ENCODE measurements at regions not wholly inside any gene's neighbourhood (a gene's known extent, or its start where the extent isn't known, plus 50 kb on each side); places are given as distances from the start of the nearest gene placed in this dataset.
"Not testable (repeated sequence)": the region's sequence is repeated elsewhere in the genome, so short reads cannot be mapped to it uniquely, and the experiment has no call there.

- intact Hi-C loops (cut with micrococcal nuclease; ENCODE audit: unreplicated experiment), result no loop called here
- in situ Hi-C loops (cut with HindIII; ENCODE audit: extremely low pct_ligation_motif_present, low pct_unique_long_range_greater_than_20kb), result no loop called here
- WGBS (ENCODE audit: low lambda C conversion rate), result 60% methylated on average over 3 of the region's 3 CpGs
- FAIRE-seq (no peak), DNase-seq (ENCODE audit: low spot score) (no peak), ATAC-seq (no peak)
- Histone ChIP-seq H3K36me3 (replicated peaks in 1 of 2; ENCODE audit: control insufficient read depth in 1 of 2, insufficient read depth in 2 of 2, low read length in 2 of 2) (no peaks in the 10 kb centered on the region), H3K9ac (ENCODE audit: insufficient read depth, low read depth, low read length) (no peak overlapping the region), H3K4me3 (replicated peaks in 1 of 3; ENCODE audit: insufficient read depth in 1 of 3, low read depth in 2 of 3, low read length in 3 of 3) (no peak overlapping the region), H3K79me2 (ENCODE audit: insufficient read depth, low read length) (no peaks in the 10 kb centered on the region), H3K9me3 (ENCODE audit: low read length) (peaks cover 72% of the 10 kb centered on the region), H2AFZ (ENCODE audit: low read length) (no peak overlapping the region), H3K27ac (ENCODE audit: extremely low read length, insufficient read depth, low read length) (no peak overlapping the region), H4K20me1 (ENCODE audit: insufficient read depth, low read length) (no peaks in the 10 kb centered on the region), H3K4me1 (ENCODE audit: insufficient read depth, low read length) (no peaks in the 10 kb centered on the region), H3K4me2 (ENCODE audit: low read depth, low read length) (no peak overlapping the region), H3K27me3 (ENCODE audit: control insufficient read depth in 1 of 2, insufficient read depth in 2 of 2, low read length in 2 of 2) (no peaks in the 10 kb centered on the region)
- CTCF ChIA-PET (ENCODE audit: low intra/inter-chr PET ratio, low total read pairs), result no interaction called here
- no TSS peak for BruUV-seq (replicated peaks)
- POLR2A ChIA-PET, result no interaction called here
- TF ChIP-seq SCMH1 (CRISPR knock-in tag; IDR thresholded peaks at IDR 0.05; ENCODE audit: borderline replicate concordance) (no peak), ZUFSP (CRISPR knock-in tag; IDR thresholded peaks at IDR 0.05; ENCODE audit: borderline replicate concordance) (no peak), ZNF749 (CRISPR knock-in tag; IDR thresholded peaks at IDR 0.05; ENCODE audit: borderline replicate concordance) (no peak), TRIM24 (CRISPR knock-in tag; IDR thresholded peaks at IDR 0.05) (no peak), PCBP2 (optimal IDR thresholded peaks at IDR 0.05; ENCODE audit: low read depth, low read length, poor library complexity, severe bottlenecking) (no peak)
Observed at GRCh38 chr7:53383131-53383530, 347.7 kb downstream of the POM121L12 start.

GRCh38 chr7:53385239-53385638 lies 349.8 kb downstream of the POM121L12 start:
- CTCF ChIA-PET (ENCODE audit: low intra/inter-chr PET ratio, low total read pairs); in situ Hi-C loops (cut with HindIII; ENCODE audit: extremely low pct_ligation_motif_present, low pct_unique_long_range_greater_than_20kb); H3K27ac ChIP-seq (ENCODE audit: extremely low read length, insufficient read depth, low read length); POLR2A ChIA-PET; BruUV-seq (replicated peaks); H4K20me1 ChIP-seq (ENCODE audit: insufficient read depth, low read length); H2AFZ ChIP-seq (ENCODE audit: low read length); H3K4me1 ChIP-seq (ENCODE audit: insufficient read depth, low read length); H3K27me3 ChIP-seq (ENCODE audit: control insufficient read depth in 1 of 2, insufficient read depth in 2 of 2, low read length in 2 of 2); H3K4me2 ChIP-seq (ENCODE audit: low read depth, low read length); H3K79me2 ChIP-seq (ENCODE audit: insufficient read depth, low read length); H3K36me3 ChIP-seq (replicated peaks in 1 of 2; ENCODE audit: control insufficient read depth in 1 of 2, insufficient read depth in 2 of 2, low read length in 2 of 2); DNase-seq (ENCODE audit: low spot score); FAIRE-seq; ATAC-seq; intact Hi-C loops (cut with micrococcal nuclease; ENCODE audit: unreplicated experiment); H3K9ac ChIP-seq (ENCODE audit: insufficient read depth, low read depth, low read length); H3K4me3 ChIP-seq (replicated peaks in 1 of 3; ENCODE audit: insufficient read depth in 1 of 3, low read depth in 2 of 3, low read length in 3 of 3): not testable (repeated sequence)
- 80% methylated on average over 4 of the region's 19 CpGs for WGBS (ENCODE audit: low lambda C conversion rate)
- H3K9me3 ChIP-seq (ENCODE audit: low read length), result peaks cover 72% of the 10 kb centered on the region

All from HepG2 (cell line).